ENCODE measurements at regions not wholly inside any gene's neighbourhood (a gene's known extent, or its start where the extent isn't known, plus 50 kb on each side); places are given as distances from the start of the nearest gene placed in this dataset.

- DNase-seq (ENCODE audit: low spot score): no peak
Measured at GRCh38 chr15:36263666-36264065, 315.8 kb upstream of the CDIN1 start.

- no peak for DNase-seq (ENCODE audit: low spot score)
Measured at GRCh38 chr15:36265422-36265821, 314.0 kb upstream of the CDIN1 start.

GRCh38 chr15:36271048-36271447 lies 308.4 kb upstream of the CDIN1 start:
- DNase-seq (ENCODE audit: low spot score): no peak

GRCh38 chr15:36275656-36276055 lies 303.8 kb upstream of the CDIN1 start:
- DNase-seq (ENCODE audit: low spot score): no peak

GRCh38 chr15:36278219-36278618 lies 301.2 kb upstream of the CDIN1 start:
- no peak for DNase-seq (ENCODE audit: low spot score)

GRCh38 chr15:36282821-36283220 lies 296.6 kb upstream of the CDIN1 start:
- DNase-seq (ENCODE audit: low spot score): no peak

GRCh38 chr15:36284911-36285310 lies 294.5 kb upstream of the CDIN1 start:
- no peak for DNase-seq (ENCODE audit: low spot score)

- DNase-seq (ENCODE audit: low spot score): no peak
Measured at GRCh38 chr15:36291501-36291900, 287.9 kb upstream of the CDIN1 start.

GRCh38 chr15:36294359-36294758 lies 285.1 kb upstream of the CDIN1 start:
- no peak for DNase-seq (ENCODE audit: low spot score)

GRCh38 chr15:36301947-36302346 lies 277.5 kb upstream of the CDIN1 start:
- no peak for DNase-seq (ENCODE audit: low spot score)

- DNase-seq (ENCODE audit: low spot score): no peak
Measured at GRCh38 chr15:36313021-36313420, 266.4 kb upstream of the CDIN1 start.

- no peak for DNase-seq (ENCODE audit: low spot score)
Measured at GRCh38 chr15:36313736-36314280, 265.6 kb upstream of the CDIN1 start.

- no peak for DNase-seq (ENCODE audit: low spot score)
Measured at GRCh38 chr15:36315649-36316048, 263.8 kb upstream of the CDIN1 start.

- no peak for DNase-seq (ENCODE audit: low spot score)
Measured at GRCh38 chr15:36323615-36324014, 255.8 kb upstream of the CDIN1 start.

- DNase-seq (ENCODE audit: low spot score): no peak
Measured at GRCh38 chr15:36325206-36325605, 254.2 kb upstream of the CDIN1 start.

- no peak for DNase-seq (ENCODE audit: low spot score)
Measured at GRCh38 chr15:36329592-36329991, 249.8 kb upstream of the CDIN1 start.

- DNase-seq (ENCODE audit: low spot score): no peak
Measured at GRCh38 chr15:36330598-36330997, 248.8 kb upstream of the CDIN1 start.

- no peak for DNase-seq (ENCODE audit: low spot score)
Measured at GRCh38 chr15:36331531-36332275, 247.7 kb upstream of the CDIN1 start.

- DNase-seq (ENCODE audit: low spot score): no peak
Measured at GRCh38 chr15:36332301-36332700, 247.1 kb upstream of the CDIN1 start.

- DNase-seq (ENCODE audit: low spot score): no peak
Measured at GRCh38 chr15:36332896-36333295, 246.5 kb upstream of the CDIN1 start.

- no peak for DNase-seq (ENCODE audit: low spot score)
Measured at GRCh38 chr15:36334059-36334458, 245.4 kb upstream of the CDIN1 start.

- DNase-seq (ENCODE audit: low spot score): no peak
Measured at GRCh38 chr15:36335224-36335623, 244.2 kb upstream of the CDIN1 start.

- no peak for DNase-seq (ENCODE audit: low spot score)
Measured at GRCh38 chr15:36335659-36336058, 243.8 kb upstream of the CDIN1 start.

- no peak for DNase-seq (ENCODE audit: low spot score)
Measured at GRCh38 chr15:36344887-36345286, 234.5 kb upstream of the CDIN1 start.
